CD4-positive, CD25-positive, alpha-beta regulatory T cell (primary cell): ENCODE measurements at regions not wholly inside any gene's neighbourhood (a gene's known extent, or its start where the extent isn't known, plus 50 kb on each side); places are given as distances from the start of the nearest gene placed in this dataset.
A peak's percentile ranks its signal among the peaks of the same experiment; 100 is the strongest.
"Not testable (repeated sequence)": the region's sequence is repeated elsewhere in the genome, so short reads cannot be mapped to it uniquely, and the experiment has no call there.

Experiments
- ATAC-seq, 2 donors: fragments of 150-1000 bp; cut with Tn5 transposase; one replicate each; pipeline ENCODE4 v1.10.0; 2021; ENCODE audit warnings: low read depth in 2 of 2, moderate number of reproducible peaks in 2 of 2, moderate library complexity in 1 of 2
- DNase-seq, 3 donors: peaks; one replicate each; pipeline versions ENCODE4 v3.0.0 to v3.0.0-alpha.2; 2012 to 2022; ENCODE audit warnings: mixed read lengths in 1 of 3
- H3K27ac ChIP-seq: one replicate; pipeline ENCODE4 v1.7.0; 2013; ENCODE audit warnings: mild to moderate bottlenecking, low read length; ENCODE audit not compliant: insufficient read depth, poor library complexity, severe bottlenecking
- H3K27me3 ChIP-seq: one replicate; pipeline ENCODE4 v1.7.0; 2013; ENCODE audit warnings: low read length; ENCODE audit not compliant: control insufficient read depth, insufficient read depth
- H3K36me3 ChIP-seq: one replicate; pipeline ENCODE4 v1.7.0; 2013; ENCODE audit warnings: mild to moderate bottlenecking, low read length, moderate library complexity; ENCODE audit not compliant: control insufficient read depth, insufficient read depth
- H3K4me1 ChIP-seq: 2 replicates; pipeline ENCODE4 v1.7.0; 2013; ENCODE audit warnings: mild to moderate bottlenecking, low read length; ENCODE audit not compliant: insufficient read depth, control insufficient read depth, poor library complexity, severe bottlenecking
- H3K4me3 ChIP-seq: one replicate; pipeline ENCODE4 v1.7.0; 2013; ENCODE audit warnings: low read depth, mild to moderate bottlenecking, low read length, moderate library complexity
- H3K9me3 ChIP-seq, 2 experiments: 1 replicate in 1 of 2; 2 replicates in 1 of 2; pipeline ENCODE4 v1.7.0; 2013; ENCODE audit warnings: low read length in 2 of 2, mild to moderate bottlenecking in 1 of 2, moderate library complexity in 1 of 2; ENCODE audit not compliant: control insufficient read depth in 2 of 2
- H3K27ac Mint-ChIP-seq, 3 donors: one replicate each; pipeline ENCODE4 v1.8.0; 2020 to 2022; ENCODE audit warnings: mild to moderate bottlenecking in 3 of 3, mixed read lengths in 3 of 3, moderate library complexity in 2 of 3
- H3K27me3 Mint-ChIP-seq: one replicate; pipeline ENCODE4 v1.8.0; 2022; ENCODE audit warnings: mild to moderate bottlenecking, mixed read lengths
- H3K36me3 Mint-ChIP-seq: one replicate; pipeline ENCODE4 v1.8.0; 2020; ENCODE audit warnings: mixed read lengths
- H3K4me1 Mint-ChIP-seq, 4 donors: one replicate each; pipeline ENCODE4 v1.8.0; 2020 to 2022; ENCODE audit warnings: mixed read lengths in 4 of 4, mild to moderate bottlenecking in 1 of 4
- H3K4me3 Mint-ChIP-seq, 4 donors: one replicate each; pipeline ENCODE4 v1.8.0; 2020 to 2022; ENCODE audit warnings: mild to moderate bottlenecking in 4 of 4, mixed read lengths in 4 of 4, moderate library complexity in 3 of 4
- H3K9me3 Mint-ChIP-seq, 7 donors: one replicate each; pipeline ENCODE4 v1.8.0; 2020 to 2022; ENCODE audit warnings: mixed read lengths in 7 of 7, mild to moderate bottlenecking in 3 of 7, moderate library complexity in 2 of 7

GRCh38 chr11:23320131-23320530 is 459.9 kb upstream of the CCDC179 start:
- Histone ChIP-seq H3K4me1 (no peaks in the 10 kb centered on the region), H3K27ac (no peak overlapping the region), H3K36me3 (no peaks in the 10 kb centered on the region), H3K4me3 (no peak overlapping the region), H3K27me3 (no peaks in the 10 kb centered on the region), H3K9me3 (peaks cover 0 to 5% of the 10 kb centered on the region in 2 experiments)
- H3K27ac Mint-ChIP-seq = no peak overlapping the region
- H3K4me1 Mint-ChIP-seq = no peaks in the 10 kb centered on the region
- H3K9me3 Mint-ChIP-seq = peaks cover 0 to 36% (median 7%) of the 10 kb centered on the region in 7 donors
- ATAC-seq (no peak), DNase-seq (no peak)
- no peak overlapping the region for H3K4me3 Mint-ChIP-seq
- no peaks in the 10 kb centered on the region for H3K27me3 Mint-ChIP-seq
- H3K36me3 Mint-ChIP-seq = no peaks in the 10 kb centered on the region

GRCh38 chr11:23335586-23335985 is 475.3 kb upstream of the CCDC179 start:
- not testable (repeated sequence) for DNase-seq, ATAC-seq, H3K27ac Mint-ChIP-seq, H3K4me1 ChIP-seq, H3K27me3 ChIP-seq, H3K4me3 Mint-ChIP-seq, H3K36me3 Mint-ChIP-seq, H3K27ac ChIP-seq, H3K36me3 ChIP-seq, H3K4me3 ChIP-seq, H3K4me1 Mint-ChIP-seq, H3K27me3 Mint-ChIP-seq
- peaks cover 0 to 14% (median 3%) of the 10 kb centered on the region in 7 donors for H3K9me3 Mint-ChIP-seq
- H3K9me3 ChIP-seq = peaks cover 4 to 12% of the 10 kb centered on the region in 2 experiments

GRCh38 chr11:23336961-23337360 is 476.7 kb upstream of the CCDC179 start:
- Histone ChIP-seq H3K4me1 (no peaks in the 10 kb centered on the region), H3K27ac (no peak overlapping the region), H3K9me3 (peaks cover 0 to 8% of the 10 kb centered on the region in 2 experiments), H3K36me3 (no peaks in the 10 kb centered on the region), H3K27me3 (no peaks in the 10 kb centered on the region), H3K4me3 (no peak overlapping the region)
- Mint-ChIP-seq H3K36me3 (no peaks in the 10 kb centered on the region), H3K9me3 (peaks cover 0 to 12% (median 3%) of the 10 kb centered on the region in 7 donors), H3K27ac (no peak overlapping the region), H3K27me3 (no peaks in the 10 kb centered on the region), H3K4me3 (no peak overlapping the region), H3K4me1 (no peaks in the 10 kb centered on the region)
- ATAC-seq = no peak
- DNase-seq = no peak

- Mint-ChIP-seq H3K4me3 (no peak overlapping the region), H3K4me1 (no peaks in the 10 kb centered on the region), H3K27me3 (no peaks in the 10 kb centered on the region), H3K27ac (no peak overlapping the region), H3K36me3 (no peaks in the 10 kb centered on the region), H3K9me3 (peaks cover 4 to 19% (median 8%) of the 10 kb centered on the region in 7 donors)
- Histone ChIP-seq H3K27ac (no peak overlapping the region), H3K27me3 (no peaks in the 10 kb centered on the region), H3K9me3 (peaks cover 2 to 10% of the 10 kb centered on the region in 2 experiments), H3K4me1 (no peaks in the 10 kb centered on the region), H3K36me3 (no peaks in the 10 kb centered on the region), H3K4me3 (no peak overlapping the region)
- ATAC-seq = no peak
- DNase-seq = no peak
These were observed 493.3 kb upstream of the CCDC179 start for GRCh38 chr11:23353611-23354010.

- Mint-ChIP-seq H3K4me3 (peak overlapping the region in 1 of 4 donors; percentile 58), H3K9me3 (peaks cover 5 to 29% (median 13%) of the 10 kb centered on the region in 7 donors), H3K36me3 (no peaks in the 10 kb centered on the region), H3K4me1 (no peaks in the 10 kb centered on the region), H3K27me3 (no peaks in the 10 kb centered on the region), H3K27ac (no peak overlapping the region)
- DNase-seq (no peak), ATAC-seq (no peak)
- Histone ChIP-seq H3K9me3 (no peaks in the 10 kb centered on the region), H3K27me3 (no peaks in the 10 kb centered on the region), H3K4me3 (no peak overlapping the region), H3K36me3 (no peaks in the 10 kb centered on the region), H3K27ac (no peak overlapping the region), H3K4me1 (no peaks in the 10 kb centered on the region)
These were observed 499.0 kb upstream of the CCDC179 start for GRCh38 chr11:23359297-23359696.

GRCh38 chr11:23364076-23364475 is 503.8 kb upstream of the CCDC179 start:
- Histone ChIP-seq H3K4me3 (no peak overlapping the region), H3K9me3 (no peaks in the 10 kb centered on the region), H3K36me3 (no peaks in the 10 kb centered on the region), H3K27me3 (no peaks in the 10 kb centered on the region), H3K4me1 (no peaks in the 10 kb centered on the region), H3K27ac (no peak overlapping the region)
- Mint-ChIP-seq H3K4me1 (no peaks in the 10 kb centered on the region), H3K36me3 (no peaks in the 10 kb centered on the region), H3K27me3 (no peaks in the 10 kb centered on the region), H3K9me3 (peaks cover 7 to 28% (median 10%) of the 10 kb centered on the region in 7 donors), H3K27ac (no peak overlapping the region), H3K4me3 (no peak overlapping the region)
- ATAC-seq (no peak), DNase-seq (no peak)

GRCh38 chr11:23370580-23371275 is 510.5 kb upstream of the CCDC179 start:
- H3K9me3 ChIP-seq = peaks cover 0 to 10% of the 10 kb centered on the region in 2 experiments
- DNase-seq = no peak
- Mint-ChIP-seq H3K4me3 (no peak overlapping the region), H3K27ac (no peak overlapping the region), H3K4me1 (no peaks in the 10 kb centered on the region), H3K9me3 (peaks cover 4 to 48% (median 13%) of the 10 kb centered on the region in 7 donors), H3K27me3 (no peaks in the 10 kb centered on the region), H3K36me3 (no peaks in the 10 kb centered on the region)
- no peak overlapping the region for H3K27ac ChIP-seq
- H3K4me3 ChIP-seq = no peak overlapping the region
- no peaks in the 10 kb centered on the region for H3K4me1 ChIP-seq
- H3K27me3 ChIP-seq = no peaks in the 10 kb centered on the region
- no peak for ATAC-seq
- no peaks in the 10 kb centered on the region for H3K36me3 ChIP-seq

- no peaks in the 10 kb centered on the region for H3K4me1 ChIP-seq
These were observed 517.6 kb upstream of the CCDC179 start for GRCh38 chr11:23377909-23378308.

More at GRCh38 chr11:23377909-23378308, 517.6 kb upstream of the CCDC179 start:
- Histone ChIP-seq H3K4me3 (no peak overlapping the region), H3K9me3 (peaks cover 0 to 6% of the 10 kb centered on the region in 2 experiments), H3K27me3 (no peaks in the 10 kb centered on the region), H3K36me3 (no peaks in the 10 kb centered on the region), H3K27ac (no peak overlapping the region)
- no peak for DNase-seq
- no peak overlapping the region for H3K4me3 Mint-ChIP-seq
- ATAC-seq = no peak
- H3K4me1 Mint-ChIP-seq = no peaks in the 10 kb centered on the region
- H3K27me3 Mint-ChIP-seq = no peaks in the 10 kb centered on the region
- no peak overlapping the region for H3K27ac Mint-ChIP-seq
- H3K36me3 Mint-ChIP-seq = no peaks in the 10 kb centered on the region
- H3K9me3 Mint-ChIP-seq = peaks cover 4 to 32% (median 13%) of the 10 kb centered on the region in 7 donors
